WERI-Rb-1 (cell line): ENCODE measurements at regions not wholly inside any gene's neighbourhood (a gene's known extent, or its start where the extent isn't known, plus 50 kb on each side); places are given as distances from the start of the nearest gene placed in this dataset.

ENCODE experiments used
- DNase-seq: peaks from one replicate; pipeline ENCODE4 v3.0.0-alpha.2; 2020
- H3K27ac ChIP-seq: fragments of 250-450 bp; sonication (Bioruptor Pico); 2 replicates; pipeline ENCODE4 v1.5.1; 2020; ENCODE audit warnings: mild to moderate bottlenecking, moderate library complexity
- H3K27me3 ChIP-seq: fragments of 250-450 bp; sonication (Bioruptor Pico); 2 replicates; pipeline ENCODE4 v1.5.1; 2021; ENCODE audit warnings: mild to moderate bottlenecking, low read depth, moderate library complexity; ENCODE audit not compliant: insufficient read depth, severe bottlenecking
- H3K36me3 ChIP-seq: fragments of 250-450 bp; sonication (Bioruptor Pico); 2 replicates; pipeline ENCODE4 v1.5.1; 2020; ENCODE audit warnings: mild to moderate bottlenecking, moderate library complexity
- H3K4me3 ChIP-seq: 2 replicates; pipeline ENCODE4 v1.5.1; 2011; ENCODE audit warnings: low read depth, mild to moderate bottlenecking, control low read depth, low read length
- H3K9me3 ChIP-seq: fragments of 250-450 bp; sonication (Bioruptor Pico); 2 replicates; pipeline ENCODE4 v1.5.1; 2021; ENCODE audit warnings: mild to moderate bottlenecking, moderate library complexity; ENCODE audit not compliant: severe bottlenecking
- TF ChIP-seq, protein P1 (sequence below): IDR thresholded peaks from 2 replicates; pipeline ENCODE4 v1.5.1; 2011; ENCODE audit warnings: low read depth, mild to moderate bottlenecking, control low read depth, inconsistent platforms, low read length

DNA sequence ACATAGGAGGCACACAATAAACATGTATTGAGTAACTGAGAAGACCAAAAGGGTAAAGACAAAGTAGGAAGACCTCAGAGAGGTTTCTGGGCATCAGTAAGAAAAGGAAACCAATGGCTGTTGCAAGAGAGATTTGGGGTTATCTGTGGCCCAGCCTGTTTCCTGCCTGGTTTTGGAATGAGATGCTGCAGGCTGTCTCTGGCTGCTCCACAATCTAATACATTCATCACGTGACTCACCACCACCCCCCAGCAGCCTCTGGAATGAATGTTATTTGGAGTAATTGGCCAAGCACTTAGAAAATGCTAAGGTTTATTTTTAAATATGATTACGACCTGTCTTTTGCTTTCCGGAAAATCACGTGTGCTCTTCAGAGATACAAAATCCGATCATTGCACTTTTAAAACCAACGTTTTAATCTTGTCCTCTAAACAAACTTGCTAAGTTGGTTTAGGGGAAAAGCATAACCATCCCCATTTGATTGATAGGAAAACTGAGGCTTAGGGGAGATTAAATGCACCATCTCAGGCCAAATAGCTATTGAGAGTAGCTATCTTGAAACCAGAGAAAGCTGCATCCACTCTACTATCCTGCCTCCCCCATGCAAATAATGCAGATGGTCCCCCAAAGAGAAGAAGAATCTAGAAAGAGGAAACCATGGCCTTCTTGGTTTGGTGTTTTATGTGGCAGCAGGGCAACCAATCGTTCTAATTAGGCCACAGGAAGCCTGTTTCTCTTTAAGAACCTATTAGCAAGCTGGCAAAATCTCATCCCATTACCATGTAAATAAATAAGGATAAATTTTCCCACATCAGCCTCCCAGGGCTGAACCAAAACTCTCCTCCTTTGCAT is 151.8 kb upstream of the ADRA1B start:
- Histone ChIP-seq H3K4me3 (no peak overlapping the region), H3K36me3 (no peaks in the 10 kb centered on the region), H3K9me3 (no peaks in the 10 kb centered on the region), H3K27me3 (peaks cover 5% of the 10 kb centered on the region), H3K27ac (no peak overlapping the region)
- DNase-seq = no peak
- TF ChIP-seq, protein P1, sequence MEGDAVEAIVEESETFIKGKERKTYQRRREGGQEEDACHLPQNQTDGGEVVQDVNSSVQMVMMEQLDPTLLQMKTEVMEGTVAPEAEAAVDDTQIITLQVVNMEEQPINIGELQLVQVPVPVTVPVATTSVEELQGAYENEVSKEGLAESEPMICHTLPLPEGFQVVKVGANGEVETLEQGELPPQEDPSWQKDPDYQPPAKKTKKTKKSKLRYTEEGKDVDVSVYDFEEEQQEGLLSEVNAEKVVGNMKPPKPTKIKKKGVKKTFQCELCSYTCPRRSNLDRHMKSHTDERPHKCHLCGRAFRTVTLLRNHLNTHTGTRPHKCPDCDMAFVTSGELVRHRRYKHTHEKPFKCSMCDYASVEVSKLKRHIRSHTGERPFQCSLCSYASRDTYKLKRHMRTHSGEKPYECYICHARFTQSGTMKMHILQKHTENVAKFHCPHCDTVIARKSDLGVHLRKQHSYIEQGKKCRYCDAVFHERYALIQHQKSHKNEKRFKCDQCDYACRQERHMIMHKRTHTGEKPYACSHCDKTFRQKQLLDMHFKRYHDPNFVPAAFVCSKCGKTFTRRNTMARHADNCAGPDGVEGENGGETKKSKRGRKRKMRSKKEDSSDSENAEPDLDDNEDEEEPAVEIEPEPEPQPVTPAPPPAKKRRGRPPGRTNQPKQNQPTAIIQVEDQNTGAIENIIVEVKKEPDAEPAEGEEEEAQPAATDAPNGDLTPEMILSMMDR = no peak

DNA sequence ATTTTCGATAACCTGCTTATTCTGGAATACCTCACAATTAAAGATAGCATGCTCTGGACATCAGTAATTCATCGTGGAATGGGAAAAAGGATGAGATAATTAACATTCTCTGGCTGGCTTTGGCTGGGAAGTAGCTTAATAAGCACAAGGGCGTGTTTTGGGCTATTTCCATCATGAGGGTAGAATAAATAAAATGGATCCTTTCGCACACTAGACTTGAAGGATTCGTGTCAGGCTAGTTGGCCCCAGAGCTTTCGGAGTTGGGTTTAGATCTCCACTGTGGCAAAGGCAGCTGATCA is 151.2 kb upstream of the ADRA1B start:
- no peak for DNase-seq
- Histone ChIP-seq H3K9me3 (no peaks in the 10 kb centered on the region), H3K36me3 (no peaks in the 10 kb centered on the region), H3K27me3 (peaks cover 5% of the 10 kb centered on the region), H3K4me3 (no peak overlapping the region), H3K27ac (no peak overlapping the region)
- TF ChIP-seq, protein P1 = no peak

DNA sequence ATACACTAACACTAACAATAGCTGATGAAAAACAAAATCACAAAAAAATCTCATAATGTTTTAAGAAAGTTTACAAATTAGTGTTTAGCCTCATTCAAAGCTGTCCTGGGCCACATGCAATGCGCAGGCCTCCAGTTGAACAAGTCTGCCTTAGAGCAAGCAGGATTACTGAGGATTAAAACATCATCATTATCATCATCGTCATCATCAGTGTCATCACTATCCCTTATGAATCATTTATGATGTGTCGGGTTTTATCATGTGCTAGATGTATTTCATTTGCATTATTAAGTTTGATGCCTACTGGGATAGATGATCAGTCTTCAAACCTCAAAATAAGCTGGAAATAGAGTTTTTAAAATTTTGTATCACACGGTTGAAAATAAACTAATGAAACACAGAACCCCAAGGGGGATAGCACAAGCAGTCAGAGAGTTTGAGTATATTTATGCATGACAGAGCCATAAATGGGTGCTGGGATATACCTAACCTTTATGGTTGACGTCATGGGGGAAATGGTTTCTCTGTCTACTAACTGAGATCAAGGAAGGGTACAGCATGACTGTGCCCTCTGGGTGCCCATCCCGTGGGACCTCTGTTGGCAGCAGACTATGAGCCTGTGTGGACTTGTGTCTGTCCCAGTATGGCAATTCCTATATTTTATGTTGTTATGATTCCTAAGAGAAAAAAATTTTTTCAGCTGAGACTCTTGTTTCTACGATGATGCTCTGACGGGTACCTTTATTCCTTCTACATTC is 150.3 kb upstream of the ADRA1B start:
- Histone ChIP-seq H3K4me3 (no peak overlapping the region), H3K27ac (no peak overlapping the region), H3K9me3 (no peaks in the 10 kb centered on the region), H3K27me3 (peaks cover 3% of the 10 kb centered on the region), H3K36me3 (no peaks in the 10 kb centered on the region)
- no peak for DNase-seq
- TF ChIP-seq, protein P1 = no peak

DNA sequence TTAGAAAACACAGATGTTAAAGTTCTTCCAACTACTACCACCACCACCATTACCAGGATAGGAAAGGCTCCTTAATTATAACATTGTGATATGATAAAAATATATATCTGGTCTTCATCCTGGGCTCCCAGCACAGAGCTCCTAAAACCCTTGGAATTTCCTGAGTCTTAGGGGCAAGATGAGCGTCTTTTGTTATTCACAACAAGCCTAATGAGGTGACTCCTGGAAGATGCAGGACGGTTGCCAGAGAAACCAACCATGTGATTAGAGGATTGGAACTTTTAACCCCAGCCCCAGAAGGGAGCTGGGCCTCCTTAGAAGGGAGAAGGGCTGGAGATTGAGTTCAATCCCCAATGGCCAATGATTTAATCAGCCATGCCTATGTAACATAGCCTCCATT is 148.0 kb upstream of the ADRA1B start:
- TF ChIP-seq, protein P1 = no peak
- Histone ChIP-seq H3K9me3 (no peaks in the 10 kb centered on the region), H3K27me3 (peaks cover 10% of the 10 kb centered on the region), H3K27ac (no peak overlapping the region), H3K36me3 (no peaks in the 10 kb centered on the region), H3K4me3 (no peak overlapping the region)
- no peak for DNase-seq

DNA sequence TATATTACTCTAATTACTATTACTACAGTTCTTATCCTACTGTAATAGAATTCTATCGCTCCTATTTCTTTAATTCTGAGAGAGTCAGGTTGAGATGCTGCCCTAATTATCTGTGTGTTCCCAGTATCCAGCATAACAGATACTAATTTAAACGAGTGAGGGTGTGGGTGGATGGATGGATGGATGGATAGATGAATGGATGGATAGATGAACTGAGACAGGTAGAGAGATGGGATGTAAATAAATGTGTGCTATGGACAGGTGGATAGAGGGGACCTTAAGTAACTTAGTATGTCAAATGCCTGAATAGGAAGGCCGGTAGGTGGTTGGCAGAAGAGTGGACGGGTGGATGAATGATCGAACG is 143.6 kb upstream of the ADRA1B start:
- H3K9me3 ChIP-seq = no peaks in the 10 kb centered on the region
- TF ChIP-seq, protein P1 = no peak
- H3K4me3 ChIP-seq = peak overlapping the region; percentile 41; the same call in 1 of the 2 replicates
- no peak overlapping the region for H3K27ac ChIP-seq
- DNase-seq = no peak
- no peaks in the 10 kb centered on the region for H3K36me3 ChIP-seq
- H3K27me3 ChIP-seq = peaks cover 22% of the 10 kb centered on the region
